ENCODE measurements at regions not wholly inside any gene's neighbourhood (a gene's known extent, or its start where the extent isn't known, plus 50 kb on each side); places are given as distances from the start of the nearest gene placed in this dataset.

DNA sequence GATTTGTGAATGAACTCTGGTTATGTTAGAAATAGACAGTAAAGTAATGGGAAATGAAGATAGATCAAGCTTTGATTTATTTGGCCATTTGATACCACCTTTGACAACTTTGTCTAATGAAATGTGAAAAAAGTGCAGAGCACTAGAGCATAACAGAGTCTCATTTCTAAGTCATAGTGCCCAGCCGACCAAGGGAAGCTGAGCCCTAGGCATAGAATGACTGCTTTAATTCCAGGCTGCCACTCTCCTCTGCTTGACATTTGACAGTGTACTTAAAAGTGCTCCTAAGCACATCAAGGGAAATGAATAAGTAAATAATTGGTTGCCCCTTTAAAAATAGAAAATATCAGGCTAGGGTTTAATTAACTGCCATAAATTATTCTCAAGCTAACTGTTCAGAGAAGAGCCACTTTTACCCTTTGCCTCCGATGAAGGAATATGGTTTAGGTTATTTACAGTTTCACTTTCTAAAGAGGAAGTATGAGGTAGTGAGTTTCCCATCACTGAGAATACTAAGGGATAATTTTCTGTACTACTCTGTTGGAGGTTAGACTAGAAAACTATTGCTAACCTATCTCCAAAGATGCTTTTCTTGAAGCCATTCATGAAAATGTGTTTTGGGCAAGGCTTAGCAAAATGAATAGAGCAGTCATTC, 591.6 kb downstream of the REEP3 start:
- H3K36me3 ChIP-seq (ENCODE audit: low read length), result no peaks in the 10 kb centered on the region
- no peak overlapping the region for H3K4me2 ChIP-seq (ENCODE audit: low read depth, low read length, poor library complexity, severe bottlenecking)
- H3K4me3 ChIP-seq (ENCODE audit: insufficient read depth, low read length, poor library complexity, severe bottlenecking), result no peak overlapping the region
- no peaks in the 10 kb centered on the region for H3K79me2 ChIP-seq (ENCODE audit: insufficient read depth, low read length)
- no peaks in the 10 kb centered on the region for H3K9me2 ChIP-seq (replicated peaks; ENCODE audit: insufficient read depth, low read length)
- no peak overlapping the region for H2AFZ ChIP-seq (ENCODE audit: low read depth, low read length, severe bottlenecking)
- no peak overlapping the region for H3K27ac ChIP-seq (ENCODE audit: low read depth, low read length)
- no peaks in the 10 kb centered on the region for H3F3A ChIP-seq (ENCODE audit: insufficient read depth)
- H3K9ac ChIP-seq (ENCODE audit: low read length), result no peak overlapping the region
- H3K27me3 ChIP-seq (ENCODE audit: low read length), result no peaks in the 10 kb centered on the region
- H4K20me1 ChIP-seq (ENCODE audit: low read depth, low read length), result no peaks in the 10 kb centered on the region
- TF ChIP-seq, protein P1, sequence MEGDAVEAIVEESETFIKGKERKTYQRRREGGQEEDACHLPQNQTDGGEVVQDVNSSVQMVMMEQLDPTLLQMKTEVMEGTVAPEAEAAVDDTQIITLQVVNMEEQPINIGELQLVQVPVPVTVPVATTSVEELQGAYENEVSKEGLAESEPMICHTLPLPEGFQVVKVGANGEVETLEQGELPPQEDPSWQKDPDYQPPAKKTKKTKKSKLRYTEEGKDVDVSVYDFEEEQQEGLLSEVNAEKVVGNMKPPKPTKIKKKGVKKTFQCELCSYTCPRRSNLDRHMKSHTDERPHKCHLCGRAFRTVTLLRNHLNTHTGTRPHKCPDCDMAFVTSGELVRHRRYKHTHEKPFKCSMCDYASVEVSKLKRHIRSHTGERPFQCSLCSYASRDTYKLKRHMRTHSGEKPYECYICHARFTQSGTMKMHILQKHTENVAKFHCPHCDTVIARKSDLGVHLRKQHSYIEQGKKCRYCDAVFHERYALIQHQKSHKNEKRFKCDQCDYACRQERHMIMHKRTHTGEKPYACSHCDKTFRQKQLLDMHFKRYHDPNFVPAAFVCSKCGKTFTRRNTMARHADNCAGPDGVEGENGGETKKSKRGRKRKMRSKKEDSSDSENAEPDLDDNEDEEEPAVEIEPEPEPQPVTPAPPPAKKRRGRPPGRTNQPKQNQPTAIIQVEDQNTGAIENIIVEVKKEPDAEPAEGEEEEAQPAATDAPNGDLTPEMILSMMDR (IDR thresholded peaks at IDR 0.05; ENCODE audit: insufficient read depth, low read length, poor library complexity, severe bottlenecking), result no peak
- no peak for TF ChIP-seq EZH2phosphoT487 (conservative IDR thresholded peaks at IDR 0.05; ENCODE audit: low read length)
- no peaks in the 10 kb centered on the region for H3K9me3 ChIP-seq (ENCODE audit: insufficient read depth, low read length)

DNA sequence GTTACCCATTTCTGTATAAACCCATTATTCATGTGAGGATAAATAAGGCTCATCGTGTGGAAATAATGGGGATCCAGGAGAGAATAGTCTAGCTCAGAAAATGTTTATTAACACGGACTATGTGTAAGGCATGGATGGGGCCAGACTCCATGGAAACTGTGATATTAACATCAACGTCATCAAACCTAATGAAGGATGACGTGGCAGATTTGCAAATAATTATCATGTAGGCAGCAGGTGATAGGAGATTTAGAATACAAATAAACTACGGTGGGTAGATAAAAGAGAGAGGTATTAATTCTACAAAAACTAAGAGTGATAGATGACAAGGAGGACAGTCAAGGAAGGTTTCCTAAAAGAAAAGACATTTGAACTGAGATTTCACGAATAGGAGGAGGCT, 592.2 kb downstream of the REEP3 start:
- no peaks in the 10 kb centered on the region for H3K9me3 ChIP-seq (ENCODE audit: insufficient read depth, low read length)
- TF ChIP-seq EZH2phosphoT487 (conservative IDR thresholded peaks at IDR 0.05; ENCODE audit: low read length), result no peak
- TF ChIP-seq, protein P1 (IDR thresholded peaks at IDR 0.05; ENCODE audit: insufficient read depth, low read length, poor library complexity, severe bottlenecking), result no peak
- H3K79me2 ChIP-seq (ENCODE audit: insufficient read depth, low read length), result no peaks in the 10 kb centered on the region
- H3K36me3 ChIP-seq (ENCODE audit: low read length), result no peaks in the 10 kb centered on the region
- H3F3A ChIP-seq (ENCODE audit: insufficient read depth), result no peaks in the 10 kb centered on the region
- no peak overlapping the region for H3K4me2 ChIP-seq (ENCODE audit: low read depth, low read length, poor library complexity, severe bottlenecking)
- H2AFZ ChIP-seq (ENCODE audit: low read depth, low read length, severe bottlenecking), result no peak overlapping the region
- H3K27ac ChIP-seq (ENCODE audit: low read depth, low read length), result no peak overlapping the region
- no peak overlapping the region for H3K4me3 ChIP-seq (ENCODE audit: insufficient read depth, low read length, poor library complexity, severe bottlenecking)
- H3K9me2 ChIP-seq (replicated peaks; ENCODE audit: insufficient read depth, low read length), result no peaks in the 10 kb centered on the region
- no peaks in the 10 kb centered on the region for H3K27me3 ChIP-seq (ENCODE audit: low read length)
- no peaks in the 10 kb centered on the region for H4K20me1 ChIP-seq (ENCODE audit: low read depth, low read length)
- H3K9ac ChIP-seq (ENCODE audit: low read length), result no peak overlapping the region

DNA sequence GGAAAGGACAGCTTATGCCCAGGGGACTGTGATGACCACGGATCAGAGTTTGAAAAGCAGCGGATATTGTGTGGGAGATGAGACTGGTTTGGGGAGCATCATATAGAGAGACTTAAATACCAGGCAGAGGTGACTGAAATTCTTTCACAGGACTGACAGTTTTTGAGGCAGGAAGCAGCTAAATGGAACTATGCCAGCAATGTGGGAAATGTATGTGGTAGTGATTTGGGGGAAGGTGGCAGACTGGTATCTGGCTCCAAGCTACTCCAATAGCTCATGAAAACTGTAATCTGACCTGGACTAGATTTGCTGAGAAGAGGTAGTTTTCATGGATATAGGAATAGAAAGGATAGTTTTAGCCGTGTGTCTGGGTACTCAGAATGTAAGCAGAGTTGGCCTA, 592.6 kb downstream of the REEP3 start:
- Histone ChIP-seq H3K4me2 (ENCODE audit: low read depth, low read length, poor library complexity, severe bottlenecking) (no peak overlapping the region), H3K9me2 (replicated peaks; ENCODE audit: insufficient read depth, low read length) (no peaks in the 10 kb centered on the region)
- no peak for TF ChIP-seq EZH2phosphoT487 (conservative IDR thresholded peaks at IDR 0.05; ENCODE audit: low read length)
- TF ChIP-seq, protein P1 (IDR thresholded peaks at IDR 0.05; ENCODE audit: insufficient read depth, low read length, poor library complexity, severe bottlenecking), result no peak

More for the DNA sequence above, 592.6 kb downstream of the REEP3 start:
- Histone ChIP-seq H3K27me3 (ENCODE audit: low read length) (no peaks in the 10 kb centered on the region), H2AFZ (ENCODE audit: low read depth, low read length, severe bottlenecking) (no peak overlapping the region), H4K20me1 (ENCODE audit: low read depth, low read length) (no peaks in the 10 kb centered on the region), H3K27ac (ENCODE audit: low read depth, low read length) (no peak overlapping the region), H3K9me3 (ENCODE audit: insufficient read depth, low read length) (no peaks in the 10 kb centered on the region), H3F3A (ENCODE audit: insufficient read depth) (no peaks in the 10 kb centered on the region), H3K36me3 (ENCODE audit: low read length) (no peaks in the 10 kb centered on the region), H3K9ac (ENCODE audit: low read length) (no peak overlapping the region), H3K4me3 (ENCODE audit: insufficient read depth, low read length, poor library complexity, severe bottlenecking) (no peak overlapping the region), H3K79me2 (ENCODE audit: insufficient read depth, low read length) (no peaks in the 10 kb centered on the region)
